HFFc6 (cell line): ENCODE measurements at regions not wholly inside any gene's neighbourhood (a gene's known extent, or its start where the extent isn't known, plus 50 kb on each side); places are given as distances from the start of the nearest gene placed in this dataset.

ENCODE experiments used
- DNase-seq: peaks from one replicate; pipeline ENCODE4 v3.0.0-alpha.2; 2018
- H3K27ac Mint-ChIP-seq: 2 replicates; pipeline ENCODE4 v1.8.0; 2020; ENCODE audit warnings: mild to moderate bottlenecking, mixed read lengths
- H3K27me3 Mint-ChIP-seq: 2 replicates; pipeline ENCODE4 v1.8.0; 2021; ENCODE audit warnings: mild to moderate bottlenecking, moderate library complexity, mixed read lengths; ENCODE audit not compliant: insufficient read depth
- H3K36me3 Mint-ChIP-seq: 2 replicates; pipeline ENCODE4 v1.8.0; 2021; ENCODE audit warnings: low read depth, mixed read lengths
- H3K4me1 Mint-ChIP-seq: 2 replicates; pipeline ENCODE4 v1.8.0; 2020; ENCODE audit warnings: low read depth, mixed read lengths
- H3K4me3 Mint-ChIP-seq: 2 replicates; pipeline ENCODE4 v1.8.0; 2020; ENCODE audit warnings: mild to moderate bottlenecking, moderate library complexity, mixed read lengths
- H3K9me3 Mint-ChIP-seq: 2 replicates; pipeline ENCODE4 v1.8.0; 2020; ENCODE audit warnings: mild to moderate bottlenecking, mixed read lengths
- TF ChIP-seq, protein P1 (sequence below): fragments of 200-600 bp; sonication (generic); IDR thresholded peaks from 2 replicates; pipeline ENCODE4 v1.5.0; 2021; ENCODE audit warnings: antibody characterized with exemption, mild to moderate bottlenecking

- Mint-ChIP-seq H3K36me3 (peaks cover 17% of the 10 kb centered on the region), H3K9me3 (peaks cover 64% of the 10 kb centered on the region), H3K27ac (no peak overlapping the region), H3K4me3 (no peak overlapping the region), H3K27me3 (peaks cover 3% of the 10 kb centered on the region; the same call in 1 of the 2 replicates), H3K4me1 (no peaks in the 10 kb centered on the region)
- DNase-seq: no peak
- TF ChIP-seq, protein P1, sequence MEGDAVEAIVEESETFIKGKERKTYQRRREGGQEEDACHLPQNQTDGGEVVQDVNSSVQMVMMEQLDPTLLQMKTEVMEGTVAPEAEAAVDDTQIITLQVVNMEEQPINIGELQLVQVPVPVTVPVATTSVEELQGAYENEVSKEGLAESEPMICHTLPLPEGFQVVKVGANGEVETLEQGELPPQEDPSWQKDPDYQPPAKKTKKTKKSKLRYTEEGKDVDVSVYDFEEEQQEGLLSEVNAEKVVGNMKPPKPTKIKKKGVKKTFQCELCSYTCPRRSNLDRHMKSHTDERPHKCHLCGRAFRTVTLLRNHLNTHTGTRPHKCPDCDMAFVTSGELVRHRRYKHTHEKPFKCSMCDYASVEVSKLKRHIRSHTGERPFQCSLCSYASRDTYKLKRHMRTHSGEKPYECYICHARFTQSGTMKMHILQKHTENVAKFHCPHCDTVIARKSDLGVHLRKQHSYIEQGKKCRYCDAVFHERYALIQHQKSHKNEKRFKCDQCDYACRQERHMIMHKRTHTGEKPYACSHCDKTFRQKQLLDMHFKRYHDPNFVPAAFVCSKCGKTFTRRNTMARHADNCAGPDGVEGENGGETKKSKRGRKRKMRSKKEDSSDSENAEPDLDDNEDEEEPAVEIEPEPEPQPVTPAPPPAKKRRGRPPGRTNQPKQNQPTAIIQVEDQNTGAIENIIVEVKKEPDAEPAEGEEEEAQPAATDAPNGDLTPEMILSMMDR: no peak
Measured at GRCh38 chr6:170035901-170036304, 255.0 kb downstream of the DLL1 start.

DNA sequence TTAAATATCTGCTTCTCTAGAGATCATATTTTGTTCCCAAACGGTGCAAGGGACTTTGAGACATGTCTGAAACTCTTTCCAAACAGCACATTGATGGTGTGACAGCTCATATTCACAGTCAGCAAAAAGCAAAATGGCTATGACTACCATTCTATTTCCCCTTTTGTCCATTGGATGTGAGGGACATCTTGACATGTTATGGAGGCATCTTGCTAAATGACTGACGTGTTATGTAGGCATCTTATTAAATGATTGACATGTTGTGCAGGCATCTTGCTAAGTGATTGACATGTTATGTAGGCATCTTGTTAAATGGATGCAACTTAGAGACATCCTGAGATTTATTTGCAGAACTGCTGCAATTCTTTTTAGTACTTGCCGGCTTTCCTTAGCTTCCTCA lies 255.8 kb downstream of the DLL1 start:
- H3K4me3 Mint-ChIP-seq: no peak overlapping the region
- H3K27ac Mint-ChIP-seq: no peak overlapping the region
- TF ChIP-seq, protein P1: no peak
- H3K4me1 Mint-ChIP-seq: no peaks in the 10 kb centered on the region
- H3K9me3 Mint-ChIP-seq: peaks cover 68% of the 10 kb centered on the region
- peaks cover 17% of the 10 kb centered on the region for H3K36me3 Mint-ChIP-seq
- H3K27me3 Mint-ChIP-seq: peaks cover 3% of the 10 kb centered on the region; the same call in 1 of the 2 replicates
- no peak for DNase-seq

GRCh38 chr6:170034294-170034693 lies 256.6 kb downstream of the DLL1 start:
- H3K4me1 Mint-ChIP-seq: no peaks in the 10 kb centered on the region
- no peak overlapping the region for H3K4me3 Mint-ChIP-seq
- TF ChIP-seq, protein P1: no peak
- peaks cover 3% of the 10 kb centered on the region; the same call in 1 of the 2 replicates for H3K27me3 Mint-ChIP-seq
- H3K9me3 Mint-ChIP-seq: peaks cover 70% of the 10 kb centered on the region
- no peak for DNase-seq
- H3K36me3 Mint-ChIP-seq: peaks cover 17% of the 10 kb centered on the region
- H3K27ac Mint-ChIP-seq: no peak overlapping the region

GRCh38 chr6:170033666-170034065 lies 257.2 kb downstream of the DLL1 start:
- Mint-ChIP-seq H3K4me3 (no peak overlapping the region), H3K27me3 (peaks cover 3% of the 10 kb centered on the region; the same call in 1 of the 2 replicates), H3K4me1 (no peaks in the 10 kb centered on the region), H3K36me3 (peaks cover 17% of the 10 kb centered on the region), H3K27ac (no peak overlapping the region), H3K9me3 (peaks cover 65% of the 10 kb centered on the region)
- TF ChIP-seq, protein P1: no peak
- no peak for DNase-seq

DNA sequence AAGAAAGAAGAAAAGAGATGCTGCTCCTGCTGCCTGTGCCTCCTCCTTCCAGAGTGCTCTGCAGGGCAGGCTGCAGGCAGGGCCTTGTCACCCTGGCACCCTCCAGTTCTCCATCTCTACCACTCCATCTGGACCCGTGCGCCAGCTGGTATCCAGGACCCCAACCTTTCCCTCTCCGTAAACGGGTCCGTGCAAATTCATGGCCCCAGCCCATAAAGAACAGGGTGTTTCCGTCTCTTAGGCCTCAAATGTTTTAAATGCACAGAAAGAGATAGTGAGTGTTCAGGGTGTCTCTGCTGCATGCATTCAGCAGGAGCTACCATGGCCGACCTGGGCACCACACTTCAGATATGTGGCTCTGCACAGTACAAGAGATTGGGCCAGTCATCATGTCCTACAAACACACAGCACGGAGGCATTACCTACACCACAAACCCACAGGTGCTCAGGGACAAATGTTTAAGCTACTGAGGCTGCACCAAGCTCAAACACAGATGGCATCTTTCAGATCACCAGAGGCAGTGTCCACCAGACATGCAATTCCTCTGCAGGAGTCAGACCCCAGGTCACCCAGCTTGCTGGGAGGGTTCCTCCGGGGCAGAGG lies 258.1 kb downstream of the DLL1 start:
- H3K4me3 Mint-ChIP-seq: no peak overlapping the region
- peaks cover 67% of the 10 kb centered on the region for H3K9me3 Mint-ChIP-seq
- H3K4me1 Mint-ChIP-seq: no peaks in the 10 kb centered on the region
- H3K27ac Mint-ChIP-seq: no peak overlapping the region
- peaks cover 25% of the 10 kb centered on the region for H3K36me3 Mint-ChIP-seq
- peaks cover 3% of the 10 kb centered on the region; the same call in 1 of the 2 replicates for H3K27me3 Mint-ChIP-seq
- TF ChIP-seq, protein P1: no peak
- no peak for DNase-seq
